ENCODE measurements at regions not wholly inside any gene's neighbourhood (a gene's known extent, or its start where the extent isn't known, plus 50 kb on each side); places are given as distances from the start of the nearest gene placed in this dataset.

GRCh38 chr6:44528716-44529115, 141.2 kb downstream of the CDC5L start:
- TF ChIP-seq EP300 (IDR thresholded peaks at IDR 0.05; ENCODE audit: borderline replicate concordance): no peak
- TF ChIP-seq EGR1 (IDR thresholded peaks at IDR 0.05): no peak
- TF ChIP-seq MAX (IDR thresholded peaks at IDR 0.05): no peak
- no peak for TF ChIP-seq RAD21 (IDR thresholded peaks at IDR 0.05; ENCODE audit: low read depth)
- TF ChIP-seq TCF12 (IDR thresholded peaks at IDR 0.05; ENCODE audit: low read depth): no peak
- TF ChIP-seq REST (IDR thresholded peaks at IDR 0.05; ENCODE audit: low read depth): no peak
- no peak for TF ChIP-seq TAF1 (IDR thresholded peaks at IDR 0.05; ENCODE audit: low read depth)
